GM12878 (cell line): ENCODE measurements at regions not wholly inside any gene's neighbourhood (a gene's known extent, or its start where the extent isn't known, plus 50 kb on each side); places are given as distances from the start of the nearest gene placed in this dataset.

Experiments
- ATAC-seq: fragments of 200-7000 bp; cut with Tn5 transposase; 3 replicates; pipeline ENCODE4 v1.9.1; 2020; ENCODE audit warnings: mild to moderate bottlenecking, moderate library complexity
- BruUV-seq: library from RNA; stranded (reverse); fragments of 400-500 nt; replicated peaks from 2 replicates; lab custom pipeline; 2021; lab: Mats Ljungman, UMichigan
- CTCF ChIA-PET: fragments of 300-600 bp; sonication (Branson Sonifier 250); formaldehyde crosslinking; extraction: SDS; loops from one replicate; lab custom pipeline; 2021; ENCODE audit warnings: inconsistent platforms; lab: Yijun Ruan, JAX
- POLR2A ChIA-PET: fragments of 350-600 bp; formaldehyde crosslinking; extraction: SDS; loops from one replicate; lab custom pipeline; 2021; ENCODE audit warnings: inconsistent platforms; lab: Charles Lee
- RAD21 ChIA-PET: fragments of 300-600 bp; sonication (Branson Sonifier 250); formaldehyde crosslinking; loops from one replicate; lab custom pipeline; 2023; ENCODE audit warnings: antibody characterized with exemption; ENCODE audit not compliant: unreplicated experiment; lab: Charles Lee
- SMC1A ChIA-PET: fragments of 300-600 bp; sonication (Branson Sonifier 250); formaldehyde crosslinking; loops from one replicate; lab custom pipeline; 2023; ENCODE audit not compliant: unreplicated experiment, uncharacterized antibody; lab: Charles Lee
- DNase-seq: peaks from one replicate; pipeline ENCODE4 v3.0.0-alpha.2; 2011; ENCODE audit warnings: low read depth, low spot score
- FAIRE-seq: peaks from 3 replicates; lab custom pipeline; 2011; peaks lifted over from hg19 to GRCh38; lab: Jason Lieb, UNC
- H2AFZ ChIP-seq: 2 replicates; pipeline ENCODE4 v1.6.0; 2011; ENCODE audit warnings: low read depth, low read length, control low read depth; ENCODE audit not compliant: control insufficient read depth
- H3K27ac ChIP-seq: 2 replicates; pipeline ENCODE4 v1.5.1; 2011; ENCODE audit warnings: control low read depth; ENCODE audit not compliant: control insufficient read depth, insufficient read depth
- H3K27me3 ChIP-seq, 2 experiments: replicated peaks in 1 of 2; 2 replicates each; pipeline versions ENCODE4 v1.6.0 to v1.6.1; 2011; ENCODE audit warnings: low read length in 1 of 2; ENCODE audit not compliant: control insufficient read depth in 2 of 2, insufficient read depth in 2 of 2
- H3K36me3 ChIP-seq, 2 experiments: 2 replicates each; pipeline ENCODE4 v1.5.1; 2011; ENCODE audit warnings: low read length in 1 of 2; ENCODE audit not compliant: control insufficient read depth in 2 of 2, insufficient read depth in 2 of 2
- H3K4me1 ChIP-seq: 2 replicates; pipeline ENCODE4 v1.6.1; 2011; ENCODE audit warnings: mild to moderate bottlenecking, low read length, moderate library complexity, mixed read lengths; ENCODE audit not compliant: control insufficient read depth, insufficient read depth
- H3K4me2 ChIP-seq: 2 replicates; pipeline ENCODE4 v1.6.0; 2011; ENCODE audit warnings: control low read depth; ENCODE audit not compliant: control insufficient read depth, insufficient read depth
- H3K4me3 ChIP-seq: fragments of 200-600 bp; sonication (generic); 2 replicates; pipeline ENCODE4 v1.5.1; 2016
- H3K79me2 ChIP-seq: 2 replicates; pipeline ENCODE4 v1.6.0; 2011; ENCODE audit warnings: low read length; ENCODE audit not compliant: control insufficient read depth, insufficient read depth
- H3K9ac ChIP-seq: 2 replicates; pipeline ENCODE4 v1.8.0; 2011; ENCODE audit warnings: low read length, control low read depth, mixed read lengths; ENCODE audit not compliant: control insufficient read depth, insufficient read depth
- H3K9me3 ChIP-seq: replicated peaks from 3 replicates; pipeline ENCODE4 v1.5.1; 2011; ENCODE audit warnings: mild to moderate bottlenecking, low read length; ENCODE audit not compliant: control insufficient read depth, insufficient read depth
- H4K20me1 ChIP-seq: 2 replicates; pipeline ENCODE4 v1.6.0; 2011; ENCODE audit not compliant: control insufficient read depth, insufficient read depth
- ATF3 ChIP-seq: IDR thresholded peaks from 2 replicates; pipeline ENCODE4 v1.6.1; 2011; ENCODE audit warnings: low read depth, mild to moderate bottlenecking, low read length, moderate library complexity, borderline replicate concordance; ENCODE audit errors: extremely low read depth
- BMI1 ChIP-seq: fragments of 450-650 bp; IDR thresholded peaks from 2 replicates; pipeline ENCODE4 v1.6.1; 2016; ENCODE audit warnings: mild to moderate bottlenecking, moderate library complexity, borderline replicate concordance
- CBX3 ChIP-seq: fragments of 200-600 bp; sonication (generic); IDR thresholded peaks from 2 replicates; pipeline ENCODE4 v1.6.1; 2016; ENCODE audit warnings: low read depth, borderline replicate concordance
- ESRRA ChIP-seq: IDR thresholded peaks from 2 replicates; pipeline ENCODE4 v1.6.1; 2012; ENCODE audit warnings: mild to moderate bottlenecking, low read length, improper control_type of control experiment
- JUNB ChIP-seq: IDR thresholded peaks from 2 replicates; pipeline ENCODE4 v1.6.1; 2016; ENCODE audit warnings: antibody characterized with exemption, mild to moderate bottlenecking
- KLF5 ChIP-seq: fragments of 450-650 bp; IDR thresholded peaks from 2 replicates; pipeline ENCODE4 v1.6.1; 2014; ENCODE audit warnings: mild to moderate bottlenecking; ENCODE audit not compliant: partially characterized antibody
- MAX ChIP-seq: IDR thresholded peaks from 2 replicates; pipeline ENCODE4 v1.6.1; 2012; ENCODE audit warnings: low read depth, low read length, improper control_type of control experiment
- MYB ChIP-seq: fragments of 150-350 bp; IDR thresholded peaks from 2 replicates; pipeline ENCODE4 v1.6.1; 2014; ENCODE audit warnings: mild to moderate bottlenecking, low read depth, low read length, borderline replicate concordance
- NFYA ChIP-seq: IDR thresholded peaks from 2 replicates; pipeline ENCODE4 v1.6.1; 2011; ENCODE audit warnings: low read depth, mild to moderate bottlenecking, low read length, improper control_type of control experiment, borderline replicate concordance
- NR2C2 ChIP-seq: IDR thresholded peaks from 2 replicates; pipeline ENCODE4 v1.6.1; 2011; ENCODE audit warnings: borderline replicate concordance, low read depth; ENCODE audit not compliant: control insufficient read depth, insufficient read length
- POLR2AphosphoS2 ChIP-seq: IDR thresholded peaks from 2 replicates; pipeline ENCODE4 v1.6.1; 2011; ENCODE audit warnings: low read depth, mild to moderate bottlenecking, low read length, improper control_type of control experiment, moderate library complexity
- SMAD5 ChIP-seq: IDR thresholded peaks from 2 replicates; pipeline ENCODE4 v1.6.1; 2016; ENCODE audit warnings: antibody characterized with exemption, low read depth
- SMC3 ChIP-seq: IDR thresholded peaks from 2 replicates; pipeline ENCODE4 v1.6.1; 2011; ENCODE audit warnings: low read length, improper control_type of control experiment, borderline replicate concordance
- SRF ChIP-seq, 2 experiments: IDR thresholded peaks; 2 replicates each; pipeline ENCODE4 v1.6.1; 2011; ENCODE audit warnings: low read depth in 2 of 2, low read length in 2 of 2, mild to moderate bottlenecking in 1 of 2, moderate library complexity in 1 of 2
- STAT3 ChIP-seq: IDR thresholded peaks from 2 replicates; pipeline ENCODE4 v1.6.1; 2011; ENCODE audit warnings: low read depth, low read length, improper control_type of control experiment
- SUZ12 ChIP-seq: fragments of 200-600 bp; sonication (generic); IDR thresholded peaks from one replicate; pipeline ENCODE4 v1.6.1; 2018; ENCODE audit warnings: antibody characterized with exemption, mild to moderate bottlenecking; ENCODE audit not compliant: unreplicated experiment
- TAF1 ChIP-seq: IDR thresholded peaks from 2 replicates; pipeline ENCODE4 v1.6.1; 2011; ENCODE audit warnings: mild to moderate bottlenecking, low read depth, low read length, borderline replicate concordance
- TBL1XR1 ChIP-seq: IDR thresholded peaks from 2 replicates; pipeline ENCODE4 v1.6.1; 2012; ENCODE audit warnings: low read depth, low read length, improper control_type of control experiment
- ZSCAN29 ChIP-seq: fragments of 450-650 bp; IDR thresholded peaks from 2 replicates; pipeline ENCODE4 v1.6.1; 2017; ENCODE audit warnings: mild to moderate bottlenecking, moderate library complexity
- WGBS: methylation state at CpG from one replicate; pipeline ENCODE4 v1.1.6; 2016; ENCODE audit warnings: low lambda C conversion rate; ENCODE audit not compliant: insufficient replicate concordance, insufficient coverage; ENCODE audit errors: missing lambda C conversion rate; 5-methylcytosine and 5-hydroxymethylcytosine counted together
- in situ Hi-C: fragments of 300-500 bp; cut with MboI; formaldehyde crosslinking; loops from 9 replicates; pipeline ENCODE4 v1.14.3; 2018; ENCODE audit warnings: mixed read lengths
- intact Hi-C: fragments of 100-400 bp; cut with micrococcal nuclease; formaldehyde crosslinking; loops from one replicate; pipeline ENCODE4 v1.14.2; 2022; ENCODE audit not compliant: unreplicated experiment
- TF ChIP-seq, protein P1 (sequence below): IDR thresholded peaks from 2 replicates; pipeline ENCODE4 v1.6.1; 2012; ENCODE audit warnings: improper control_type of control experiment, low read depth, low read length; ENCODE audit not compliant: insufficient replicate concordance

- ChIA-PET SMC1A (no interaction called here), POLR2A (interaction anchor here (0.6 kb wide), 1 partner anchor 22 kb away, joined by 3 read pairs; no protein-coding TSS in a partner anchor), CTCF (no interaction called here), RAD21 (no interaction called here)
- in situ Hi-C loops, result no loop called here
- WGBS, result 2% methylated on average over 4 of the region's 4 CpGs
- Histone ChIP-seq H3K4me1 (no peaks in the 10 kb centered on the region), H2AFZ (no peak overlapping the region), H4K20me1 (no peaks in the 10 kb centered on the region), H3K27me3 (no peaks in the 10 kb centered on the region), H3K4me2 (no peak overlapping the region), H3K4me3 (no peak overlapping the region), H3K36me3 (no peaks in the 10 kb centered on the region), H3K9me3 (no peaks in the 10 kb centered on the region), H3K27ac (no peak overlapping the region)
- no TSS peak for BruUV-seq
- DNase-seq (no peak), ATAC-seq (no peak), FAIRE-seq (no peak)
- intact Hi-C loops, result no loop called here
- TF ChIP-seq KLF5 (no peak), ATF3 (no peak), JUNB (no peak), STAT3 (no peak), CBX3 (no peak), NFYA (no peak), TAF1 (no peak), TBL1XR1 (no peak), SUZ12 (no peak), ZSCAN29 (no peak), SMC3 (no peak), MYB (no peak), SRF (IDR thresholded peaks at IDR 0.05; ENCODE audit: low read depth in 2 of 2, low read length in 2 of 2) (no peak), MAX (no peak), SMAD5 (no peak), BMI1 (no peak), NR2C2 (no peak), POLR2AphosphoS2 (no peak), ESRRA (no peak)
- TF ChIP-seq, protein P1, sequence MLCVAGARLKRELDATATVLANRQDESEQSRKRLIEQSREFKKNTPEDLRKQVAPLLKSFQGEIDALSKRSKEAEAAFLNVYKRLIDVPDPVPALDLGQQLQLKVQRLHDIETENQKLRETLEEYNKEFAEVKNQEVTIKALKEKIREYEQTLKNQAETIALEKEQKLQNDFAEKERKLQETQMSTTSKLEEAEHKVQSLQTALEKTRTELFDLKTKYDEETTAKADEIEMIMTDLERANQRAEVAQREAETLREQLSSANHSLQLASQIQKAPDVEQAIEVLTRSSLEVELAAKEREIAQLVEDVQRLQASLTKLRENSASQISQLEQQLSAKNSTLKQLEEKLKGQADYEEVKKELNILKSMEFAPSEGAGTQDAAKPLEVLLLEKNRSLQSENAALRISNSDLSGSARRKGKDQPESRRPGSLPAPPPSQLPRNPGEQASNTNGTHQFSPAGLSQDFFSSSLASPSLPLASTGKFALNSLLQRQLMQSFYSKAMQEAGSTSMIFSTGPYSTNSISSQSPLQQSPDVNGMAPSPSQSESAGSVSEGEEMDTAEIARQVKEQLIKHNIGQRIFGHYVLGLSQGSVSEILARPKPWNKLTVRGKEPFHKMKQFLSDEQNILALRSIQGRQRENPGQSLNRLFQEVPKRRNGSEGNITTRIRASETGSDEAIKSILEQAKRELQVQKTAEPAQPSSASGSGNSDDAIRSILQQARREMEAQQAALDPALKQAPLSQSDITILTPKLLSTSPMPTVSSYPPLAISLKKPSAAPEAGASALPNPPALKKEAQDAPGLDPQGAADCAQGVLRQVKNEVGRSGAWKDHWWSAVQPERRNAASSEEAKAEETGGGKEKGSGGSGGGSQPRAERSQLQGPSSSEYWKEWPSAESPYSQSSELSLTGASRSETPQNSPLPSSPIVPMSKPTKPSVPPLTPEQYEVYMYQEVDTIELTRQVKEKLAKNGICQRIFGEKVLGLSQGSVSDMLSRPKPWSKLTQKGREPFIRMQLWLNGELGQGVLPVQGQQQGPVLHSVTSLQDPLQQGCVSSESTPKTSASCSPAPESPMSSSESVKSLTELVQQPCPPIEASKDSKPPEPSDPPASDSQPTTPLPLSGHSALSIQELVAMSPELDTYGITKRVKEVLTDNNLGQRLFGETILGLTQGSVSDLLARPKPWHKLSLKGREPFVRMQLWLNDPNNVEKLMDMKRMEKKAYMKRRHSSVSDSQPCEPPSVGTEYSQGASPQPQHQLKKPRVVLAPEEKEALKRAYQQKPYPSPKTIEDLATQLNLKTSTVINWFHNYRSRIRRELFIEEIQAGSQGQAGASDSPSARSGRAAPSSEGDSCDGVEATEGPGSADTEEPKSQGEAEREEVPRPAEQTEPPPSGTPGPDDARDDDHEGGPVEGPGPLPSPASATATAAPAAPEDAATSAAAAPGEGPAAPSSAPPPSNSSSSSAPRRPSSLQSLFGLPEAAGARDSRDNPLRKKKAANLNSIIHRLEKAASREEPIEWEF, result no peak
- TF ChIP-seq, all 136 proteins: peak for 0
- Histone ChIP-seq H3K79me2 (no peaks in the 10 kb centered on the region), H3K9ac (no peak overlapping the region)
Measured at GRCh38 chr2:228432116-228432515, 250.6 kb upstream of the SPHKAP start.
